Central memory CD4-positive, alpha-beta T cell (primary cell): ENCODE measurements at regions not wholly inside any gene's neighbourhood (a gene's known extent, or its start where the extent isn't known, plus 50 kb on each side); places are given as distances from the start of the nearest gene placed in this dataset.
"Not testable (repeated sequence)": the region's sequence is repeated elsewhere in the genome, so short reads cannot be mapped to it uniquely, and the experiment has no call there.

Experiments
- DNase-seq: peaks from one replicate; pipeline ENCODE4 v3.0.0; 2022

- not testable (repeated sequence) for DNase-seq
Observed at GRCh38 chr21:6561168-6561567, 3960.2 kb upstream of the TPTE start.

GRCh38 chr21:6561578-6561977 is 3959.8 kb upstream of the TPTE start:
- DNase-seq: not testable (repeated sequence)

GRCh38 chr21:6564543-6565166 is 3956.7 kb upstream of the TPTE start:
- not testable (repeated sequence) for DNase-seq

- DNase-seq: peak; percentile 15
Observed at GRCh38 chr21:6565190-6566094, 3955.9 kb upstream of the TPTE start.

GRCh38 chr21:6567542-6567941 is 3953.8 kb upstream of the TPTE start:
- not testable (repeated sequence) for DNase-seq

- not testable (repeated sequence) for DNase-seq
Observed at GRCh38 chr21:6569152-6569551, 3952.2 kb upstream of the TPTE start.

- not testable (repeated sequence) for DNase-seq
Observed at GRCh38 chr21:6569587-6570392, 3951.6 kb upstream of the TPTE start.

GRCh38 chr21:6570700-6571368 is 3950.5 kb upstream of the TPTE start:
- DNase-seq: not testable (repeated sequence)

GRCh38 chr21:6573576-6573975 is 3947.8 kb upstream of the TPTE start:
- not testable (repeated sequence) for DNase-seq

GRCh38 chr21:6579801-6580200 is 3941.6 kb upstream of the TPTE start:
- DNase-seq: not testable (repeated sequence)
